ENCODE measurements at regions not wholly inside any gene's neighbourhood (a gene's known extent, or its start where the extent isn't known, plus 50 kb on each side); places are given as distances from the start of the nearest gene placed in this dataset.
"Not testable (repeated sequence)": the region's sequence is repeated elsewhere in the genome, so short reads cannot be mapped to it uniquely, and the experiment has no call there.

DNA sequence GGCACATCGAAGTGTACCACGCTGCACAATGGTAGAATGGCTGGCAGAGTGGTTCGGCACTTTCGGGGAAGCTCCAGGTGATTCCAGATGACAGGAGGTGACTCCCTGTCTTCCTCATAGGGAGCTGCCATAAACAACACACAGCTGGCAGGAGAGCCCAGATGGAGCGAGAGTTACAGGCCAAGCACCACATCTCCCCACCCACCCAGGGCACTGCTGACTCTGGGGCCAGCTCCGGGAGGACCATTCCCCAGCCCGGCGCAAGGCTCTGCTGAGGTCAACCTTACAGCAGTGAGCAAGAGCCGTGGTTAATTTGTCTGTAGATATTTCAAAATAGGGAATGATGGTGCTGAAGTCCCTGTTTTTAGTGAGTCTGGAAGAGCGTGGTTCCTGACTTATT is 78.8 kb upstream of the HMGXB4 start:
- Histone ChIP-seq H3K4me1 (ENCODE audit: low read length) (no peaks in the 10 kb centered on the region), H3K9ac (ENCODE audit: low read length) (no peak overlapping the region), H2AFZ (ENCODE audit: low read length) (no peak overlapping the region), H3K27me3 (replicated peaks; ENCODE audit: insufficient read depth, low read length) (no peaks in the 10 kb centered on the region), H3K79me2 (ENCODE audit: low read length) (peaks cover 7% of the 10 kb centered on the region), H3K9me3 (replicated peaks; ENCODE audit: insufficient read depth, low read length) (no peaks in the 10 kb centered on the region), H3F3A (ENCODE audit: insufficient read depth, low read length) (no peaks in the 10 kb centered on the region), H3K36me3 (replicated peaks; ENCODE audit: insufficient read depth, low read length) (0 out of 2 replicates have a peak, but pooled peaks cover under 1% of the 10 kb centered on the region), H3K9me2 (replicated peaks; ENCODE audit: insufficient read depth, low read length) (no peaks in the 10 kb centered on the region), H3K4me2 (ENCODE audit: low read depth, low read length) (no peak overlapping the region), H3K4me3 (ENCODE audit: low read length) (no peak overlapping the region), H4K20me1 (ENCODE audit: insufficient read depth, low read length) (no peaks in the 10 kb centered on the region), H3K27ac (ENCODE audit: low read length) (no peak overlapping the region)
- no peak for DNase-seq
- TF ChIP-seq EZH2 (optimal IDR thresholded peaks at IDR 0.05; ENCODE audit: low read depth, low read length) (no peak), EZH2phosphoT487 (IDR thresholded peaks at IDR 0.05; ENCODE audit: low read length) (no peak)
- TF ChIP-seq, protein P1, sequence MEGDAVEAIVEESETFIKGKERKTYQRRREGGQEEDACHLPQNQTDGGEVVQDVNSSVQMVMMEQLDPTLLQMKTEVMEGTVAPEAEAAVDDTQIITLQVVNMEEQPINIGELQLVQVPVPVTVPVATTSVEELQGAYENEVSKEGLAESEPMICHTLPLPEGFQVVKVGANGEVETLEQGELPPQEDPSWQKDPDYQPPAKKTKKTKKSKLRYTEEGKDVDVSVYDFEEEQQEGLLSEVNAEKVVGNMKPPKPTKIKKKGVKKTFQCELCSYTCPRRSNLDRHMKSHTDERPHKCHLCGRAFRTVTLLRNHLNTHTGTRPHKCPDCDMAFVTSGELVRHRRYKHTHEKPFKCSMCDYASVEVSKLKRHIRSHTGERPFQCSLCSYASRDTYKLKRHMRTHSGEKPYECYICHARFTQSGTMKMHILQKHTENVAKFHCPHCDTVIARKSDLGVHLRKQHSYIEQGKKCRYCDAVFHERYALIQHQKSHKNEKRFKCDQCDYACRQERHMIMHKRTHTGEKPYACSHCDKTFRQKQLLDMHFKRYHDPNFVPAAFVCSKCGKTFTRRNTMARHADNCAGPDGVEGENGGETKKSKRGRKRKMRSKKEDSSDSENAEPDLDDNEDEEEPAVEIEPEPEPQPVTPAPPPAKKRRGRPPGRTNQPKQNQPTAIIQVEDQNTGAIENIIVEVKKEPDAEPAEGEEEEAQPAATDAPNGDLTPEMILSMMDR (IDR thresholded peaks at IDR 0.05; ENCODE audit: low read length) = no peak

DNA sequence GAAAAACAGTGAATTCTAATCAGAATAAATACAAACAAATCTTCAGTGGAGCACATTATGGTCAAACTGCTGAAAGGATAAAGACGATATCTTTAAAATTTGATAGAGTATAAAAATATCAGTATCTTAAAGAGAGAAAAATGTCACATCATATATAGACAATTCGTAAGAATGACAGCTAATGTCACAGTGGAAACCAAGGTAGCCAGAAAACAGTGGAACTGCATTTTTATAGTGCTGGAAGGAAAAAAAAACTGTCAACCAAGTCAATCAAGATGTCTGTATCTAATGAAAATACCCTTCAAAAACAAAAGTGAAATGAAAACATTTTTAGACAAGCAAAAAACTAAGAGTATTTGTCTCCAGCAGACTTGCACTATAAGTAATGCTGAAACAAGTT is 73.4 kb upstream of the HMGXB4 start:
- H3K27ac ChIP-seq (ENCODE audit: low read length) = no peak overlapping the region
- no peaks in the 10 kb centered on the region for H3K9me2 ChIP-seq (replicated peaks; ENCODE audit: insufficient read depth, low read length)
- 0 out of 2 replicates have a peak, but pooled peaks cover 7% of the 10 kb centered on the region for H3K36me3 ChIP-seq (replicated peaks; ENCODE audit: insufficient read depth, low read length)
- no peaks in the 10 kb centered on the region for H3F3A ChIP-seq (ENCODE audit: insufficient read depth, low read length)
- H3K4me3 ChIP-seq (ENCODE audit: low read length) = no peak overlapping the region
- H2AFZ ChIP-seq (ENCODE audit: low read length) = no peak overlapping the region
- peaks cover 13% of the 10 kb centered on the region for H3K4me1 ChIP-seq (ENCODE audit: low read length)
- no peaks in the 10 kb centered on the region for H3K27me3 ChIP-seq (replicated peaks; ENCODE audit: insufficient read depth, low read length)
- no peak for DNase-seq
- H3K9me3 ChIP-seq (replicated peaks; ENCODE audit: insufficient read depth, low read length) = no peaks in the 10 kb centered on the region
- H3K79me2 ChIP-seq (ENCODE audit: low read length) = peaks cover 38% of the 10 kb centered on the region
- H4K20me1 ChIP-seq (ENCODE audit: insufficient read depth, low read length) = no peaks in the 10 kb centered on the region
- TF ChIP-seq, protein P1 (IDR thresholded peaks at IDR 0.05; ENCODE audit: low read length) = no peak
- TF ChIP-seq EZH2 (optimal IDR thresholded peaks at IDR 0.05; ENCODE audit: low read depth, low read length) = no peak
- TF ChIP-seq EZH2phosphoT487 (IDR thresholded peaks at IDR 0.05; ENCODE audit: low read length) = no peak
- H3K9ac ChIP-seq (ENCODE audit: low read length) = no peak overlapping the region
- H3K4me2 ChIP-seq (ENCODE audit: low read depth, low read length) = no peak overlapping the region

DNA sequence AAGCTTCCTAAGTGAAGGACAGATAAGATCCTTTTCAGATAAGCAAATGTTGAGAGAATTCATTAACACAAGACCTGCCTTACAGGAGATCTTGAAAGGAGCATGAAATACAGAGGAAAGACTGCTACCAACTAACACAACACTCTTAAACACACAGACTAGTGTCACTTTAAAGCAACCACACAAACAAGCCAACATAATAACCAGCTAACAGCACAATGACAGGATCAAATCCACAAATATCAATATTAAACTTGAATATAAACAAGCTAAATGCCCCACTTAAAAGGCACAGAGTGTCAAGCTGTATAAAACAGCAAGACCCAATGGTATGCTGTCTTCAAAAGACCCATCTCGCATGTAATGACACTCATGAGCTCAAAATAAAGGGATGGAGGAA is 70.8 kb upstream of the HMGXB4 start:
- Histone ChIP-seq H3K36me3 (replicated peaks; ENCODE audit: insufficient read depth, low read length) (peaks cover 11% of the 10 kb centered on the region; the same call in 1 of the 2 replicates), H2AFZ (ENCODE audit: low read length) (no peak overlapping the region), H3K27ac (ENCODE audit: low read length) (no peak overlapping the region), H3K27me3 (replicated peaks; ENCODE audit: insufficient read depth, low read length) (no peaks in the 10 kb centered on the region), H4K20me1 (ENCODE audit: insufficient read depth, low read length) (no peaks in the 10 kb centered on the region), H3K4me2 (ENCODE audit: low read depth, low read length) (no peak overlapping the region), H3K79me2 (ENCODE audit: low read length) (peaks cover 38% of the 10 kb centered on the region), H3K4me3 (ENCODE audit: low read length) (no peak overlapping the region), H3K4me1 (ENCODE audit: low read length) (peaks cover 13% of the 10 kb centered on the region), H3K9ac (ENCODE audit: low read length) (no peak overlapping the region), H3K9me3 (replicated peaks; ENCODE audit: insufficient read depth, low read length) (no peaks in the 10 kb centered on the region), H3F3A (ENCODE audit: insufficient read depth, low read length) (no peaks in the 10 kb centered on the region), H3K9me2 (replicated peaks; ENCODE audit: insufficient read depth, low read length) (no peaks in the 10 kb centered on the region)
- no peak for DNase-seq
- TF ChIP-seq, protein P1 (IDR thresholded peaks at IDR 0.05; ENCODE audit: low read length) = no peak
- TF ChIP-seq EZH2phosphoT487 (IDR thresholded peaks at IDR 0.05; ENCODE audit: low read length) = no peak
- no peak for TF ChIP-seq EZH2 (optimal IDR thresholded peaks at IDR 0.05; ENCODE audit: low read depth, low read length)

DNA sequence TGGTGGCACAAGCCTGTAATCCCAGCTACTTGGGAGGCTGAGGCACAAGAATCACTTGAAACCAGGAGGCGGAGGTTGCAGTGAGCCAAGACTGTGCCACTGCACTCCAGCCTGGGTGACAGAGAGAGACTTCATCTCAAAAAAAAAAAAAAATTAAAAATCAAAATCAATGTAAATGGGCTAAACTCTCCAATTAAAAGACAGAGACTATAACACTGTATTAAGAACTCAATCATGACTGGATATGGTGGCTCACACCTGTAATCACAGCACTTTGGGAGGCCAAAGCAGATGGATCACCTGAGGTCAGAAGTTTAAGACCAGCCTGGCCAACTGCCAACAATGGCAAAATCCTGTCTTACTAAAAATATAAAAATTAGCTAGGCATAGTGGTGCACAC is 68.4 kb upstream of the HMGXB4 start:
- H3K79me2 ChIP-seq (ENCODE audit: low read length) = peaks cover 32% of the 10 kb centered on the region
- not testable (repeated sequence) for H3K4me3 ChIP-seq (ENCODE audit: low read length); H3K27ac ChIP-seq (ENCODE audit: low read length)

More for the DNA sequence above, 68.4 kb upstream of the HMGXB4 start:
- H3K9me2 ChIP-seq (replicated peaks; ENCODE audit: insufficient read depth, low read length); H4K20me1 ChIP-seq (ENCODE audit: insufficient read depth, low read length); H2AFZ ChIP-seq (ENCODE audit: low read length); H3K36me3 ChIP-seq (replicated peaks; ENCODE audit: insufficient read depth, low read length); H3K27me3 ChIP-seq (replicated peaks; ENCODE audit: insufficient read depth, low read length); H3K9ac ChIP-seq (ENCODE audit: low read length); H3K4me2 ChIP-seq (ENCODE audit: low read depth, low read length); DNase-seq; H3K9me3 ChIP-seq (replicated peaks; ENCODE audit: insufficient read depth, low read length); H3F3A ChIP-seq (ENCODE audit: insufficient read depth, low read length): not testable (repeated sequence)
- H3K4me1 ChIP-seq (ENCODE audit: low read length) = peaks cover 13% of the 10 kb centered on the region

Data from MM.1S (cell line).